Naive B cell (primary cell): ENCODE measurements at regions not wholly inside any gene's neighbourhood (a gene's known extent, or its start where the extent isn't known, plus 50 kb on each side); places are given as distances from the start of the nearest gene placed in this dataset.

Experiments
- ATAC-seq, 2 donors: fragments of 150-1000 bp; cut with Tn5 transposase; 2 replicates each; pipeline ENCODE4 v1.10.0; 2021; ENCODE audit warnings: low read depth in 2 of 2, mild to moderate bottlenecking in 2 of 2, moderate library complexity in 2 of 2
- DNase-seq: peaks from one replicate; pipeline ENCODE4 v3.0.0; 2022
- H3K27ac Mint-ChIP-seq, 6 donors: one replicate each; pipeline ENCODE4 v1.8.0; 2020 to 2022; ENCODE audit warnings: mild to moderate bottlenecking in 6 of 6, mixed read lengths in 6 of 6, moderate library complexity in 5 of 6, inconsistent platforms in 2 of 6
- H3K27me3 Mint-ChIP-seq, 3 donors: one replicate each; pipeline ENCODE4 v1.8.0; 2021 to 2022; ENCODE audit warnings: mixed read lengths in 3 of 3, mild to moderate bottlenecking in 1 of 3
- H3K36me3 Mint-ChIP-seq, 2 donors: one replicate each; pipeline ENCODE4 v1.8.0; 2020 to 2022; ENCODE audit warnings: mixed read lengths in 2 of 2, inconsistent platforms in 1 of 2, mild to moderate bottlenecking in 1 of 2
- H3K4me1 Mint-ChIP-seq, 3 donors: one replicate each; pipeline ENCODE4 v1.8.0; 2020 to 2022; ENCODE audit warnings: mixed read lengths in 3 of 3, inconsistent platforms in 1 of 3, mild to moderate bottlenecking in 1 of 3, moderate library complexity in 1 of 3
- H3K4me3 Mint-ChIP-seq, 8 donors: one replicate each; pipeline ENCODE4 v1.8.0; 2020 to 2022; ENCODE audit warnings: mild to moderate bottlenecking in 8 of 8, mixed read lengths in 8 of 8, moderate library complexity in 8 of 8, inconsistent platforms in 2 of 8
- H3K9me3 Mint-ChIP-seq, 7 donors: one replicate each; pipeline ENCODE4 v1.8.0; 2020 to 2022; ENCODE audit warnings: mixed read lengths in 7 of 7, mild to moderate bottlenecking in 5 of 7, inconsistent platforms in 2 of 7, moderate library complexity in 1 of 7

DNA sequence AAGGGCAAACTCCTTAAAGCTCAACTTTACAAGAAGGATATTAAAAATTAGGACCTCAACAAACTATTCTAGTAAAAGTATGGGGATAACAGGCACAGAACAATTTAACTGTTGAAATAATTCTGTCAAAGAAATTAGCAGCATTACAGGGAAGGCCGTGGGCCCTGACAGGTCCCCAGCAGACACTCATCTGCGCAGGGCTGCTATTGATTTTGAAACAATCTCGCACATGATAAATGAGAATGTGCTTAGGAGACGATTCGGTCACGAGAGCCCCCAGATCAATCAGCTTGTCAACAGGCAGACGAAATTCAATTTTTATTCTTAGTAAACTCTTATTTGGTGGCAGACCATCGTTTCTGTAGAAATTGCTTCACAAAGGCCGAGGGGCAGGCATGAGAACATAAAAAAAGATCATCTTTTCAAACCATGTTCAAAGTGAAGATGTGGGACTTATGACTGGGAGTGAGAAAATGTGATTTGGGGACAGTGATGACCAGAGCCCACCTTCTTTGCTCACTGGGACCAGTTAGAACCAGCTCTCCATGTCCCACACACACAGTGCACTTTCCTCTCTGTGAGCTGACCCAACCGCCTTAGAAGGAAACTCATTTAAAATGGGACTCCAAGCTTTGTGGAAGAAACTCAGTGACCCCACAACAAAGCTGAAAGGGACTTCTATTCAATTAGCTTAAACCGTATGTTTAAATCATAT lies 654.5 kb downstream of the TOX3 start:
- ATAC-seq (no peak), DNase-seq (no peak)
- Mint-ChIP-seq H3K27me3 (no peaks in the 10 kb centered on the region), H3K4me3 (no peak overlapping the region), H3K9me3 (peaks cover 2 to 10% (median 6%) of the 10 kb centered on the region in 7 donors), H3K36me3 (no peaks in the 10 kb centered on the region), H3K4me1 (no peaks in the 10 kb centered on the region), H3K27ac (no peak overlapping the region)

DNA sequence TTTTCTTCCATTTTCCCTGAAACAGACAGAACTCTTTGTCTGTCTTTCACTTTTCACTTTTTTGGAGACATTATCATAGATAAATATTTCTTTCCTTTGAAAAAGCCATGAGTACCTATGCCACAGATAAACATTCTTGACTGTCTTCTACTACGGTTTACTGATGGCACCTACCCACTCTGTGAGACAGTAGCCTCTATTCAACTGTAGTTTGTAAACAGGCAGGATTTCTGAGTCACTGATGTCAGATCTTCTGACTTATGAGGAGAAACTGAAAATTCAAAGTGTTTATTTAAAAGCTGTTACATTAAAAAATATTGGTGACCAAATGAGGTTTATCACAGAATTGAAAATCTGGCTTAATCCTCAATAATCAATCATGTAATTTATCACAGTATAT lies 658.4 kb downstream of the TOX3 start:
- Mint-ChIP-seq H3K4me1 (no peaks in the 10 kb centered on the region), H3K27me3 (no peaks in the 10 kb centered on the region), H3K4me3 (no peak overlapping the region), H3K36me3 (no peaks in the 10 kb centered on the region), H3K27ac (no peak overlapping the region), H3K9me3 (peaks cover 0 to 8% (median 4%) of the 10 kb centered on the region in 7 donors)
- no peak for ATAC-seq
- no peak for DNase-seq

DNA sequence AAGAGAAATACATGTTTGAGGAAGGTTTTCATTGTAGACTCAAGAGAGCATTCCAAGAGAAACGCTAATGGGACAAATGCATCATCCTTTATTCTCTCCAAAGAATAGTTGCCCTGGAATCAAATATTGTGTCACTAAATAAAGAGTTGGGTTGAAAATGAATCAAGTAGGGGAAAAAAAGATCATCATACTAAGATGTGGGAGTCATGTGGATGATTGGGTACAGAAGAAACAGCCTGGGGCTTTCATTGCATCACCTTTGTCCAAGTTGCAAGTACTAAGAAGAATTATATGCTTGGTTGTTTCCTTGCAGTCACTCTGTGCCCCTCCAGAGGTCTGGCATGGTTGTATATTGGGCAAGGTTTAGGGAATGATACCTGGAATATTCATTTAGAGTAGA lies 658.9 kb downstream of the TOX3 start:
- H3K4me3 Mint-ChIP-seq = no peak overlapping the region
- no peaks in the 10 kb centered on the region for H3K36me3 Mint-ChIP-seq
- no peaks in the 10 kb centered on the region for H3K4me1 Mint-ChIP-seq
- H3K27ac Mint-ChIP-seq = no peak overlapping the region
- H3K9me3 Mint-ChIP-seq = peaks cover 0 to 3% (median 0%) of the 10 kb centered on the region in 7 donors
- H3K27me3 Mint-ChIP-seq = no peaks in the 10 kb centered on the region
- DNase-seq (no peak), ATAC-seq (no peak)

DNA sequence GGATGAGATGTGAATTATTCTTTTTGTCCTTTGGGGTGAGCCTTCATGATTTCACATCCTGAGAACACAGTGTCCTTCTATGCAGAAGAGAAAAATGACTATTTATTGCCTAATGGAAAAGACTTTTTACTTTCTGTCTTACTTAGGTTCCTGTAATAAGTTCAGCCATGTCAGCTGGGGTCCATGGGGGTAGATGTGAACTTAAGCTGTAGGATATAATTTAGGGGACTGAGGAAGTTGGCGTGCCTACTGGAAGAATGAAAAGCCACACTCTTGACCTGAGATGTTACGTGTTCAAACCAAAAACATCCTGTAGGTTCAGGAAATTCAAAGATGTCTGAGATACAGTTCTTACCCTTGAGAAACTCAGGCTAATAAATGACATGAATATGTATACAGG lies 660.5 kb downstream of the TOX3 start:
- Mint-ChIP-seq H3K27me3 (no peaks in the 10 kb centered on the region), H3K36me3 (no peaks in the 10 kb centered on the region), H3K27ac (no peak overlapping the region), H3K4me3 (no peak overlapping the region), H3K4me1 (no peaks in the 10 kb centered on the region), H3K9me3 (peaks cover 0 to 9% (median 0%) of the 10 kb centered on the region in 7 donors)
- ATAC-seq (no peak), DNase-seq (no peak)

DNA sequence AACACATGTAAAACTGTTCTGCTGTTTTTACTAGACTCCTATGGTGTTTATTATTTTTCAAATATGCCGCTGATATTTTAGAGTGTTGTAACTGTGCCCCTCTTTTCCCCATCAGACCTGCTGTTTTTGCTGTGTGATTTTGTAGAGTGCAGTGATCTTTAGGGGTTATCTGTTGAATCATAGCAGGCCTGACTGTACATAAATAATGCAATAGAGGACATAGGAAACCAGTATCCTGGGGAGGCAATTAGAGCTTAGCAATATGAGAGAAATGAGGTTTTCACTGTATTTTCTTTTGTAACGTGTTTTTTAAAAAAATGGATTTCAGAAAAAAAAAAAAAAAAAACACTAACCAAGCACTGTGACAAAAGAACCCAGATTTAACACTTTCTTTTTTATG lies 662.2 kb downstream of the TOX3 start:
- no peaks in the 10 kb centered on the region for H3K36me3 Mint-ChIP-seq
- no peak overlapping the region for H3K4me3 Mint-ChIP-seq
- H3K9me3 Mint-ChIP-seq = peaks cover 0 to 14% (median 0%) of the 10 kb centered on the region in 7 donors
- DNase-seq (no peak), ATAC-seq (no peak)
- no peaks in the 10 kb centered on the region for H3K4me1 Mint-ChIP-seq
- no peaks in the 10 kb centered on the region for H3K27me3 Mint-ChIP-seq
- H3K27ac Mint-ChIP-seq = no peak overlapping the region

DNA sequence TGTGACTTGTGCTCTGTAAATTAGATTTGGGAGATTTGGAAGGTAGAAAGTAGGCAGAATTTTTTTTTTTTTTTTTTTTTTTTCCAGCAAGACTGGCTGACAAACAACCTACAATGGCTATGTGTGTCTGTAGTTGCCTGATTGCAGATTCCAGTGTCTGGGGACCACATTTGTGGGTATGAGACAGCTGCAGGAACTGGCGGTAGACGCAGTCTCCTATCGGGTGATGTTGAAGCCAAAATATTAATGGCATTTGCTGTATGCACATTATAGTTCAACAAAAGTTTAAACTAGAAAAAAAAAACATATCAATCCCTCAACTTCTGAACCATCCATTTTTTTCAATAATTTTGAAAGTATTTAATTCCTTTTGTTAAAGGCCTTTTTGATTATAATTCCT lies 665.2 kb downstream of the TOX3 start:
- Mint-ChIP-seq H3K9me3 (peaks cover 0 to 14% (median 0%) of the 10 kb centered on the region in 7 donors), H3K4me1 (no peaks in the 10 kb centered on the region), H3K27me3 (no peaks in the 10 kb centered on the region), H3K36me3 (no peaks in the 10 kb centered on the region), H3K4me3 (no peak overlapping the region), H3K27ac (no peak overlapping the region)
- no peak for DNase-seq
- no peak for ATAC-seq

DNA sequence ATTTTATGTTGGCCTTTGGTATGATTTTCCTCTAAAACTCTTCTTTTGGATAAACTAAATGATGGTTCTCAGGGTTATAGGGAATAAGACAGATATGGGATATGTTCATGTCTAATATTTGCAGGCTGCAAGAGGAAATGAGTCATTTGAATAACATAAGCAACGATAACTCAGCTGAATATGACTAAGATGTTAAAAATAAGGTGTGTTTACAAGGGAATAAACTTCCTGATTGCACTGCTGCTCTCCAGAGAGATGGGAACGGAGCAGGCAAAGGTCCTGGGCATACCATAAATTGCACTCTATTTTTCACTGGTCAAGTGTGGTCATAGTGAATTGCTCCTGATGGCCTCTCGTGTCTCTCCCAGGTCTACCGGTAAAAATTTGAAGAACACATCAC lies 666.2 kb downstream of the TOX3 start:
- H3K9me3 Mint-ChIP-seq = peaks cover 0 to 14% (median 0%) of the 10 kb centered on the region in 7 donors

DNA sequence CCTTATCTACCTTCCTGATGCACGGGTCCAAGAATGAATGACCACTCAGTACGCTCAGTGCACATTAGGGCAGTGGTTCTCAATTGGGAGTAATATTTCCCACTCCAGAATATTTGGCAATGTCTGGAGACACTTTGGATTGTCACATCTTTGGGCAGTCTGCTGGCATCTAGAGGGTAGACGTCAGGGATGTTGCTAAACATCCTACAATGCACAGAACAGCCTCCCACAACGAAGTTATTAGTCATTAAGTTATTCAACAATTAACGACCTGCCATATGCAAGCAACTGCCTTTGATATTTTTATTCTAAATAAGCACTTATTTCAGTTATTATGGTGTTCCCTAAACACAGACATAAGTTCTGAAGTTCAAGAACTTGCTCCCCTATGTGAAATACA lies 669.3 kb downstream of the TOX3 start:
- Mint-ChIP-seq H3K36me3 (no peaks in the 10 kb centered on the region), H3K27me3 (no peaks in the 10 kb centered on the region), H3K4me1 (no peaks in the 10 kb centered on the region), H3K9me3 (peaks cover 0 to 11% (median 4%) of the 10 kb centered on the region in 7 donors), H3K4me3 (no peak overlapping the region), H3K27ac (no peak overlapping the region)
- no peak for DNase-seq
- ATAC-seq = no peak

More for the DNA sequence above, 666.2 kb downstream of the TOX3 start:
- no peak overlapping the region for H3K4me3 Mint-ChIP-seq
- DNase-seq (no peak), ATAC-seq (no peak)
- no peak overlapping the region for H3K27ac Mint-ChIP-seq
- H3K4me1 Mint-ChIP-seq = no peaks in the 10 kb centered on the region
- H3K36me3 Mint-ChIP-seq = no peaks in the 10 kb centered on the region
- H3K27me3 Mint-ChIP-seq = no peaks in the 10 kb centered on the region

DNA sequence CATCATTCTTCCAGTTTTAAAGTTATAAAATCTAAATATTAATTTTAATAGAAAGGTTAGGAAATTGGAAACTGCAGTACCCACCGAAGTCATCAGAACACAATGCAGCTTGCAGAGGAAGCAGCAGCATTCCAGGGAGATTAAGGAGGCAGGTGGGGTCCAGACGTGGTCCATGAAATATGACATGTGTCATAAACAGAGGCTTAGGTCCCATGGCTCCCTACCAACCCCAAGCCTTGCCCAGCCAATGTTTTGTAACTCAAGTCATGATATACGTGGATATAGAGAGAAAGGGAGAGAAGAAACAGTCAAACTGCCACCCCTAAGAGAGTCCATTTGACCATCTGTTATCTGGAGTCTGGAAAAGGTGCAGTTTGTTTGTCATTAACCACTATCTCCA lies 670.0 kb downstream of the TOX3 start:
- Mint-ChIP-seq H3K4me3 (no peak overlapping the region), H3K27ac (no peak overlapping the region), H3K4me1 (no peaks in the 10 kb centered on the region), H3K36me3 (no peaks in the 10 kb centered on the region), H3K27me3 (no peaks in the 10 kb centered on the region), H3K9me3 (peaks cover 0 to 5% (median 4%) of the 10 kb centered on the region in 7 donors)
- DNase-seq (no peak), ATAC-seq (no peak)

DNA sequence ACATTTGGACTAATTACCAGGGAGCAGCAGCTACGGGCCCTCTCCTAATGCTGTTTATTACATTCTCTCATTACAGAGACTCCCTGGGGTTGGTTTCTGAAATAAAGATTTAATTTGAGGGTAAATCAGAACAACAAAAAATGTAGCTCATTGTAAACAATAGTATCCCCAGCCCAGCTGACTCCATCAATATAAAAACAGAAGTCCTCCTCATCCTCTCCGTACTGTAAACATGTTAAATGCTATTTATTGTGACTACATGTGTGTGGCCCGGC lies 670.4 kb downstream of the TOX3 start:
- Mint-ChIP-seq H3K9me3 (peaks cover 1 to 5% (median 4%) of the 10 kb centered on the region in 7 donors), H3K4me3 (no peak overlapping the region), H3K36me3 (no peaks in the 10 kb centered on the region), H3K27me3 (no peaks in the 10 kb centered on the region), H3K27ac (no peak overlapping the region), H3K4me1 (no peaks in the 10 kb centered on the region)
- no peak for ATAC-seq
- DNase-seq = no peak

DNA sequence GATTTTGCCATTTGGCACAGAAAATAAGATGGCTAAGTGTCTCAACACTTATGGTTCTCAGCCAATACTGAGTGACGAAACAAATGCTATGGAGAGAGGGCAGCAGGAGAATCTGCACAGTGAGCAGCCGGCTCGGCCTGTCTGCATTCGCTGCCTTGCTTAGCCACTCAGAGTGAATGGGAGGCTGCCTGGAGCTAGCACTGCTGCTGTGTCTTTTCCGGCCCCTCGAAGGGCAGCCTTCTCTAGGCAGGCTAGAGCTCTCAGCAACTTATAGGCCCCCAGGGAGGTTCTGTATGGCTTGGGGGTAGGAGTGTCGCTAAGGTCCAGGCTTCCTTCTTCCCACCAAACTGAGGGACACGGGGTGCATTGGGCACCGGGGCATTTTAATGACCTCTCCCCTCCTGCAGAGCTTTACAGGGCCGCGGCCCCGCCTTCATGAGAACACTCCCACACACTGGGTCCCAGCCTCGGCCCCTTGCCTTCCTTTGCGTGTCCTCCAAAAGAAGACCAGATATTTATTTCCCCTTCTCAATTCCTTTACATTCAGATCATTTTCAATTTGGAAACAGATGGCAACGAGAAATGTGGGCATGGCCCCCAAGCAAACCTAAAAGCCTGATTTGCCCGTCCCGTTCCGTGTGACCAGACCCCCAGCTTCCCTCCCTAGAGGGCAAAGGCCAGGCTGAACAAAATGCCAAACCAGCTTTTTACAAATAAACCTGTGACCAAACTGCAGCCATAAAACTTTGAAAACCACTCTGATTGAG lies 670.9 kb downstream of the TOX3 start:
- ATAC-seq (no peak), DNase-seq (no peak)
- no peak overlapping the region for H3K27ac Mint-ChIP-seq
- H3K4me1 Mint-ChIP-seq = no peaks in the 10 kb centered on the region
- peaks cover 2 to 5% (median 4%) of the 10 kb centered on the region in 7 donors for H3K9me3 Mint-ChIP-seq
- no peaks in the 10 kb centered on the region for H3K27me3 Mint-ChIP-seq
- no peak overlapping the region for H3K4me3 Mint-ChIP-seq
- H3K36me3 Mint-ChIP-seq = no peaks in the 10 kb centered on the region

DNA sequence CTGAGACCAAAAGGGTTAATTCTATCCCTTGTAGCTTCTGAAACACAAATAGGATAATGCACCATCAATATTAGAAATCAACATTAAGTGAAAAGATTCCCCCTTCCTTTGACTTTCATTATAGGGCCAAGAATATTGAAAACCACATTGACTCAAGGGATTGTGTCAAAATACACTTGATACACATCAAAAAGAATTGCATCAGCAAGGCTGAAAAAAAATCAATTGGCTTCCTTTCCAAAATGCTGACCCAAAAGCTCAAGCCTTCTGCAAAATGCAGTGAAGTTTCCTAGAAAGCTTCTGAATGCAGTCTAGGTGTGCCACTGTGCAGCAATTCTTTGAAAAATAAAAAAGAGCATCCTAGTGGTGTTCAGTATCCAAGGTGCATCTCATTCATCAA lies 674.4 kb downstream of the TOX3 start:
- Mint-ChIP-seq H3K4me1 (no peaks in the 10 kb centered on the region), H3K36me3 (no peaks in the 10 kb centered on the region), H3K27me3 (no peaks in the 10 kb centered on the region), H3K4me3 (no peak overlapping the region), H3K27ac (no peak overlapping the region), H3K9me3 (peaks cover 2 to 11% (median 4%) of the 10 kb centered on the region in 7 donors)
- no peak for ATAC-seq
- DNase-seq = no peak

DNA sequence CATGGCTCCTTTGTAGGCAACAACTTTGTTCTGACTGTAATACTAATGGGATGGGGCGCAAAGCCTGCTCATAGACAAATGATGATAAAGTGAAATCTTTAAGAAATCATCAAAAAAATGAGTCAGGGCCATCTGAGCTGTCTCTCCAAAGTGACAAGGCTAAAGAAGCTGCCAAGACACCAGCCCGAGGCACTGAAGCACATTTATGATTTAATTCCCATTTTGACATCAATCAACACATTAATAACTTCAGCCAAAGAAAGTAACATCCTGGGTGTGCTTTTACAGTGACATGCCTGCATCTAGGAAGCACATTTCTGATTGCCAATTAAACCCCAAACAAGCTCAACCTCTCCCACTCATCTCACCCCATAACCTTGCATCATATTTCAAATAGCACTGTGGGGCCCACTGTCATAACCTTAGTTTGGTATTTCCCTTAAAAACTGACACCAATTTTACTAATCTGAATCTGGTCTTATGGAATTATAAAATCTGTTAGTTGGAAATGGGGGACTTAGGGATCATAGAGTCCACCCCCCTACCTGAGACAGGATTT lies 676.6 kb downstream of the TOX3 start:
- Mint-ChIP-seq H3K27me3 (no peaks in the 10 kb centered on the region), H3K4me1 (no peaks in the 10 kb centered on the region), H3K27ac (no peak overlapping the region), H3K36me3 (no peaks in the 10 kb centered on the region), H3K4me3 (no peak overlapping the region), H3K9me3 (peaks cover 0 to 11% (median 4%) of the 10 kb centered on the region in 7 donors)
- ATAC-seq = no peak
- DNase-seq = no peak

DNA sequence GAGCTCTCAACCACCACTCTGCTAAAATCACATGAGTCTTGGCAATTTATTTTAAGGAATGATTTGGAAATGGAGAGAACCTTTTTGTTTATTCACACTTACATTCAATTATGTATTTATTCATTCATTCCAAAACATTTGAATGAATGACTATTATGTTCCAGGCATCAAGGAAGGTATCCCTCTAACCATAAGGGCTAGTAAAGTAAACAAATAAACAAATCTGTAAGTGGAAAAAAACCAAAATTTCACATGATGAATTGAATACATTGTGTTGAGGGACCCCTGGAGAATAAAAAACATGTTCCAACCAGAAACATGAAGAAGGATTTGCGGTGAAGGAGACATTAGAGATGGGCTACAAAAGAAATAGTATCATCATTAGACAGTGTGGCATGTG lies 677.8 kb downstream of the TOX3 start:
- ATAC-seq (no peak), DNase-seq (no peak)
- Mint-ChIP-seq H3K36me3 (no peaks in the 10 kb centered on the region), H3K9me3 (peaks cover 0 to 10% (median 2%) of the 10 kb centered on the region in 7 donors), H3K27ac (no peak overlapping the region), H3K4me3 (no peak overlapping the region), H3K4me1 (no peaks in the 10 kb centered on the region), H3K27me3 (peaks cover 0 to 2% (median 0%) of the 10 kb centered on the region in 3 donors)
